H1 (cell line): ENCODE measurements at regions not wholly inside any gene's neighbourhood (a gene's known extent, or its start where the extent isn't known, plus 50 kb on each side); places are given as distances from the start of the nearest gene placed in this dataset.

Experiments used
- CTCF ChIA-PET: fragments of 300-600 bp; sonication (Branson Sonifier 250); formaldehyde crosslinking; loops from one replicate; lab custom pipeline; 2021; ENCODE audit not compliant: partially characterized antibody; lab: Charles Lee
- POLR2A ChIA-PET: fragments of 300-600 bp; sonication (Branson Sonifier 250); formaldehyde crosslinking; loops from one replicate; lab custom pipeline; 2021; ENCODE audit warnings: inconsistent platforms; ENCODE audit not compliant: partially characterized antibody; lab: Charles Lee
- DNase-seq, 2 experiments: peaks; one replicate each; pipeline versions ENCODE4 v3.0.0 to v3.0.0-alpha.2; 2010 to 2022; ENCODE audit warnings: low spot score in 2 of 2, low read depth in 1 of 2, mixed read lengths in 1 of 2
- FAIRE-seq: peaks from 2 replicates; lab custom pipeline; 2011; peaks lifted over from hg19 to GRCh38; lab: Jason Lieb, UNC
- H2AFZ ChIP-seq: 2 replicates; pipeline ENCODE4 v1.8.1; 2012; ENCODE audit warnings: low read length, inconsistent platforms
- H2AK5ac ChIP-seq: 2 replicates; pipeline ENCODE4 v1.6.1; 2013; ENCODE audit warnings: low read depth, low read length
- H2BK120ac ChIP-seq: replicated peaks from 2 replicates; pipeline ENCODE3; 2013; ENCODE audit warnings: low read depth, low read length, inconsistent platforms
- H2BK12ac ChIP-seq: 2 replicates; pipeline ENCODE4 v1.6.1; 2013; ENCODE audit warnings: low read depth, low read length
- H2BK15ac ChIP-seq: 2 replicates; pipeline ENCODE4 v1.6.1; 2013; ENCODE audit warnings: low read length
- H2BK20ac ChIP-seq: 2 replicates; pipeline ENCODE4 v1.6.1; 2013; ENCODE audit warnings: low read length
- H2BK5ac ChIP-seq: 2 replicates; pipeline ENCODE4 v1.6.1; 2013; ENCODE audit warnings: low read depth, low read length
- H3K14ac ChIP-seq: 2 replicates; pipeline ENCODE4 v1.6.1; 2013; ENCODE audit warnings: inconsistent platforms; ENCODE audit not compliant: insufficient read length
- H3K18ac ChIP-seq: 2 replicates; pipeline ENCODE4 v1.6.1; 2013; ENCODE audit warnings: low read length; ENCODE audit errors: extremely low read depth
- H3K23ac ChIP-seq: 2 replicates; pipeline ENCODE4 v1.6.1; 2013; ENCODE audit warnings: inconsistent platforms; ENCODE audit not compliant: insufficient read length
- H3K23me2 ChIP-seq: 2 replicates; pipeline ENCODE4 v1.6.1; 2013; ENCODE audit warnings: low read depth, low read length
- H3K27ac ChIP-seq: 2 replicates; pipeline ENCODE4 v1.6.1; 2011; ENCODE audit warnings: low read depth, low read length, inconsistent platforms
- H3K27me3 ChIP-seq, 4 experiments: replicated peaks in 1 of 4; 1 replicate in 1 of 4; 2 replicates in 3 of 4; pipeline versions ENCODE4 v1.6.1 to v1.8.1; 2011 to 2013; ENCODE audit warnings: low read length in 3 of 4, mild to moderate bottlenecking in 3 of 4, inconsistent platforms in 2 of 4, mixed read lengths in 2 of 4, moderate library complexity in 1 of 4; ENCODE audit not compliant: control insufficient read depth in 3 of 4, insufficient read depth in 3 of 4; ENCODE audit errors: extremely low read depth in 1 of 4
- H3K36me3 ChIP-seq, 4 experiments: 2 replicates each; pipeline versions ENCODE4 v1.6.1 to v1.8.1; 2011 to 2013; ENCODE audit warnings: mild to moderate bottlenecking in 4 of 4, low read length in 3 of 4, moderate library complexity in 2 of 4, control low read depth in 1 of 4, inconsistent platforms in 1 of 4; ENCODE audit not compliant: insufficient read depth in 4 of 4, control insufficient read depth in 2 of 4
- H3K4ac ChIP-seq: replicated peaks from 2 replicates; pipeline ENCODE3; 2013; ENCODE audit warnings: low read length, low read depth, mixed read lengths, inconsistent platforms; ENCODE audit not compliant: insufficient read length
- H3K4me1 ChIP-seq, 4 experiments: replicated peaks in 1 of 4; 1 replicate in 1 of 4; 2 replicates in 3 of 4; pipeline versions ENCODE4 v1.6.1 to v1.8.1; 2011 to 2013; ENCODE audit warnings: low read length in 3 of 4, inconsistent platforms in 2 of 4, mixed read lengths in 1 of 4; ENCODE audit not compliant: insufficient read depth in 4 of 4, control insufficient read depth in 3 of 4
- H3K4me2 ChIP-seq, 2 experiments: 2 replicates each; pipeline versions ENCODE4 v1.6.1 to v1.8.1; 2011 to 2013; ENCODE audit warnings: low read depth in 2 of 2, low read length in 2 of 2, control low read depth in 1 of 2, inconsistent platforms in 1 of 2, mild to moderate bottlenecking in 1 of 2; ENCODE audit not compliant: insufficient read depth in 1 of 2
- H3K4me3 ChIP-seq, 4 experiments: fragments of 200-600, 300-600 bp in 1 of 4; sonication (generic), shearing (Covaris generic), sonication (Bioruptor Twin) in 1 of 4; 2 replicates each; pipeline versions ENCODE4 v1.5.1 to v1.8.1; 2011 to 2016; ENCODE audit warnings: low read length in 4 of 4, low read depth in 3 of 4, control low read depth in 2 of 4, inconsistent platforms in 2 of 4, mild to moderate bottlenecking in 2 of 4, mixed read lengths in 1 of 4, moderate library complexity in 1 of 4; ENCODE audit not compliant: insufficient read depth in 2 of 4; ENCODE audit errors: extremely low read depth in 1 of 4
- H3K56ac ChIP-seq: replicated peaks from 2 replicates; pipeline ENCODE3; 2013; ENCODE audit warnings: low read depth, mild to moderate bottlenecking, mixed read lengths, low read length, inconsistent platforms; ENCODE audit not compliant: insufficient read length
- H3K79me1 ChIP-seq: 2 replicates; pipeline ENCODE4 v1.6.1; 2013; ENCODE audit warnings: low read depth, low read length, control low read depth
- H3K79me2 ChIP-seq, 2 experiments: 2 replicates each; pipeline versions ENCODE4 v1.6.1 to v1.8.1; 2012 to 2013; ENCODE audit warnings: low read length in 2 of 2, mild to moderate bottlenecking in 2 of 2, inconsistent platforms in 1 of 2; ENCODE audit not compliant: insufficient read depth in 2 of 2, control insufficient read depth in 1 of 2
- H3K9ac ChIP-seq, 4 experiments: replicated peaks in 1 of 4; 1 replicate in 1 of 4; 2 replicates in 3 of 4; pipeline versions ENCODE4 v1.6.1 to v1.8.1; 2011 to 2013; ENCODE audit warnings: low read depth in 3 of 4, low read length in 3 of 4, control low read depth in 2 of 4, mild to moderate bottlenecking in 2 of 4, moderate library complexity in 2 of 4, inconsistent platforms in 1 of 4; ENCODE audit errors: extremely low read depth in 1 of 4
- H3K9me3 ChIP-seq, 2 experiments: 2 replicates each; pipeline versions ENCODE4 v1.6.1 to v1.8.1; 2012 to 2013; ENCODE audit warnings: mild to moderate bottlenecking in 2 of 2, moderate library complexity in 2 of 2, control low read depth in 1 of 2, inconsistent platforms in 1 of 2, low read depth in 1 of 2, low read length in 1 of 2, mixed read lengths in 1 of 2; ENCODE audit not compliant: insufficient read depth in 2 of 2
- H4K20me1 ChIP-seq, 2 experiments: replicated peaks in 1 of 2; 2 replicates each; pipeline versions ENCODE3 to v1.8.1; 2011 to 2013; ENCODE audit warnings: inconsistent platforms in 2 of 2, low read length in 2 of 2, mild to moderate bottlenecking in 1 of 2; ENCODE audit not compliant: insufficient read depth in 2 of 2, control insufficient read depth in 1 of 2
- H4K5ac ChIP-seq: 2 replicates; pipeline ENCODE4 v1.6.1; 2013; ENCODE audit warnings: low read length, low read depth, mixed read lengths, inconsistent platforms; ENCODE audit not compliant: insufficient read length
- H4K8ac ChIP-seq: 2 replicates; pipeline ENCODE4 v1.8.0; 2013; ENCODE audit warnings: mild to moderate bottlenecking, moderate library complexity, low read length, inconsistent platforms; ENCODE audit not compliant: insufficient read depth; ENCODE audit errors: extremely low read depth
- H4K91ac ChIP-seq: replicated peaks from 2 replicates; pipeline ENCODE3; 2013; ENCODE audit warnings: low read length, mixed read lengths, inconsistent platforms; ENCODE audit not compliant: insufficient read length
- E2F6 ChIP-seq: IDR thresholded peaks from 2 replicates; pipeline ENCODE4 v1.6.1; 2012; ENCODE audit warnings: inconsistent platforms
- HDAC6 ChIP-seq: IDR thresholded peaks from one replicate; pipeline ENCODE4 v1.7.1; 2012; ENCODE audit warnings: low read depth, mild to moderate bottlenecking, inconsistent platforms, low read length, moderate library complexity
- JUN ChIP-seq: IDR thresholded peaks from 2 replicates; pipeline ENCODE4 v1.6.1; 2011; ENCODE audit warnings: low read depth, mild to moderate bottlenecking, improper control_type of control experiment, low read length
- KDM1A ChIP-seq: fragments of 200-600, 300-600 bp; sonication (generic); IDR thresholded peaks from 2 replicates; pipeline ENCODE4 v1.7.1; 2016; ENCODE audit warnings: mild to moderate bottlenecking, low read length, borderline replicate concordance
- KDM4A ChIP-seq: IDR thresholded peaks from one replicate; pipeline ENCODE4 v1.7.1; 2012; ENCODE audit warnings: low read depth, mild to moderate bottlenecking, moderate library complexity, low read length, inconsistent platforms; ENCODE audit not compliant: severe bottlenecking
- KDM5A ChIP-seq: fragments of 200-600 bp; IDR thresholded peaks from 2 replicates; pipeline ENCODE4 v1.7.1; 2012; ENCODE audit warnings: mild to moderate bottlenecking, low read length, inconsistent platforms, mixed read lengths
- MAFK ChIP-seq: IDR thresholded peaks from 2 replicates; pipeline ENCODE4 v1.6.1; 2012; ENCODE audit warnings: low read depth, mild to moderate bottlenecking, improper control_type of control experiment, low read length
- NRF1 ChIP-seq: IDR thresholded peaks from 2 replicates; pipeline ENCODE4 v1.6.1; 2011; ENCODE audit warnings: mild to moderate bottlenecking, low read depth, low read length, improper control_type of control experiment
- RBBP5 ChIP-seq: IDR thresholded peaks from 2 replicates; pipeline ENCODE4 v1.7.1; 2012; ENCODE audit warnings: low read depth, mild to moderate bottlenecking, inconsistent platforms, low read length, moderate library complexity, borderline replicate concordance
- SAP30 ChIP-seq: fragments of 300-600 bp; sonication (generic); IDR thresholded peaks from 2 replicates; pipeline ENCODE4 v1.7.1; 2012; ENCODE audit warnings: low read length, moderate library complexity, mild to moderate bottlenecking, inconsistent platforms; ENCODE audit not compliant: insufficient read depth, insufficient replicate concordance
- SP4 ChIP-seq: IDR thresholded peaks from 2 replicates; pipeline ENCODE4 v1.6.1; 2012; ENCODE audit warnings: low read length, inconsistent platforms
- TBP ChIP-seq: IDR thresholded peaks from 2 replicates; pipeline ENCODE4 v1.6.1; 2011; ENCODE audit warnings: low read depth, low read length, improper control_type of control experiment
- TCF12 ChIP-seq: IDR thresholded peaks from 2 replicates; pipeline ENCODE4 v1.6.1; 2011; ENCODE audit warnings: low read depth, mild to moderate bottlenecking, low read length
- ZNF274 ChIP-seq: IDR thresholded peaks from 2 replicates; pipeline ENCODE4 v1.7.0; 2012; ENCODE audit warnings: low read length, borderline replicate concordance; ENCODE audit errors: extremely low read depth
- WGBS, 2 experiments: shearing (Covaris generic) in 1 of 2; methylation state at CpG; one replicate each; pipeline versions ENCODE4 v1.1.6 to v1.1.7; 2013 to 2015; ENCODE audit warnings: low lambda C conversion rate in 2 of 2, mixed read lengths in 2 of 2, inconsistent platforms in 1 of 2, low coverage in 1 of 2, missing lambda C conversion rate in 1 of 2; ENCODE audit not compliant: insufficient replicate concordance in 2 of 2, insufficient coverage in 1 of 2, insufficient read length in 1 of 2; ENCODE audit errors: extremely low coverage in 1 of 2, missing lambda C conversion rate in 1 of 2; 5-methylcytosine and 5-hydroxymethylcytosine counted together

- TF ChIP-seq E2F6 (no peak), KDM1A (no peak), JUN (no peak), TCF12 (no peak), HDAC6 (no peak), TBP (no peak), RBBP5 (no peak), SP4 (no peak), MAFK (no peak), KDM5A (no peak), KDM4A (no peak), NRF1 (no peak), SAP30 (no peak), ZNF274 (no peak)
- H3K14ac ChIP-seq: no peak overlapping the region
- no peaks in the 10 kb centered on the region for H4K20me1 ChIP-seq
- H3K18ac ChIP-seq: no peak overlapping the region
- H3K36me3 ChIP-seq: no peaks in the 10 kb centered on the region
- H3K79me1 ChIP-seq: no peaks in the 10 kb centered on the region
- H3K79me2 ChIP-seq: no peaks in the 10 kb centered on the region
- no peak overlapping the region for H3K9ac ChIP-seq
- H3K23ac ChIP-seq: no peak overlapping the region
- WGBS, 2 experiments: 87% methylated on average over 4 of the region's 4 CpGs; no CpG with 5 or more reads in 1 of the 2 experiments
- H3K4me2 ChIP-seq: no peak overlapping the region
- H3K9me3 ChIP-seq: peaks cover 13 to 15% of the 10 kb centered on the region in 2 experiments
- H3K56ac ChIP-seq: no peak overlapping the region
- FAIRE-seq: no peak
- H3K4ac ChIP-seq: no peak overlapping the region
- no peak overlapping the region for H3K27ac ChIP-seq
- H4K91ac ChIP-seq: no peak overlapping the region
- H2AK5ac ChIP-seq: no peak overlapping the region
- no peak overlapping the region for H2BK12ac ChIP-seq
- H3K23me2 ChIP-seq: no peaks in the 10 kb centered on the region
- ChIA-PET CTCF (no interaction called here), POLR2A (no interaction called here)
- H3K4me3 ChIP-seq: no peak overlapping the region
- H2BK5ac ChIP-seq: no peak overlapping the region
- H2AFZ ChIP-seq: no peak overlapping the region
- H3K4me1 ChIP-seq: no peaks in the 10 kb centered on the region; a peak in 1 of 7 replicates
- no peak for DNase-seq
- no peak overlapping the region for H4K8ac ChIP-seq
- no peaks in the 10 kb centered on the region for H3K27me3 ChIP-seq
- no peak overlapping the region for H2BK20ac ChIP-seq
- H2BK120ac ChIP-seq: no peak overlapping the region
- no peak overlapping the region for H4K5ac ChIP-seq
- H2BK15ac ChIP-seq: no peak overlapping the region
Measured at GRCh38 chr4:28014469-28014868, 1153.8 kb downstream of the STIM2 start.
